Right ventricle myocardium inferior (tissue), 1 donor: ENCODE measurements at regions not wholly inside any gene's neighbourhood (a gene's known extent, or its start where the extent isn't known, plus 50 kb on each side); places are given as distances from the start of the nearest gene placed in this dataset.

Experiments used
- ATAC-seq: fragments of 200-7000 bp; cut with Tn5 transposase; one replicate; pipeline ENCODE4 v1.9.1; 2020; ENCODE audit warnings: mild to moderate bottlenecking, moderate library complexity
- DNase-seq: peaks from one replicate; pipeline ENCODE4 v3.0.0; 2021; ENCODE audit errors: missing footprints
- intact Hi-C: fragments of 100-400 bp; cut with DNase I; formaldehyde crosslinking; loops from one replicate; pipeline ENCODE4 v1.11.0; 2022
- donor health status: DM: no; HTN: yes; CAD: no; lungs with severe emphysema.

- intact Hi-C loops, result no loop called here
- ATAC-seq, result no peak
- no peak for DNase-seq
Measured at GRCh38 chr16:8305201-8305600, 285.1 kb downstream of the TMEM114 start.

- no peak for ATAC-seq
- no peak for DNase-seq
- intact Hi-C loops, result no loop called here
Measured at GRCh38 chr16:8299635-8300034, 290.7 kb downstream of the TMEM114 start.

- intact Hi-C loops, result no loop called here
- no peak for ATAC-seq
- no peak for DNase-seq
Measured at GRCh38 chr16:8295513-8296237, 294.6 kb downstream of the TMEM114 start.

- no peak for ATAC-seq
- no peak for DNase-seq
- intact Hi-C loops, result no loop called here
Measured at GRCh38 chr16:8293413-8293812, 296.9 kb downstream of the TMEM114 start.

- intact Hi-C loops, result no loop called here
Measured at GRCh38 chr16:8292271-8292670, 298.0 kb downstream of the TMEM114 start.

GRCh38 chr16:8286348-8286747 is 304.0 kb downstream of the TMEM114 start:
- DNase-seq (no peak), ATAC-seq (no peak)
- intact Hi-C loops, result no loop called here

More at GRCh38 chr16:8292271-8292670, 298.0 kb downstream of the TMEM114 start:
- DNase-seq (no peak), ATAC-seq (no peak)

- ATAC-seq, result no peak
- intact Hi-C loops, result no loop called here
- no peak for DNase-seq
Measured at GRCh38 chr16:8283195-8283594, 307.1 kb downstream of the TMEM114 start.

- intact Hi-C loops, result no loop called here
- no peak for ATAC-seq
Measured at GRCh38 chr16:8278031-8278580, 312.2 kb downstream of the TMEM114 start.

GRCh38 chr16:8271344-8271743 is 319.0 kb downstream of the TMEM114 start:
- no peak for ATAC-seq
- intact Hi-C loops, result no loop called here
- no peak for DNase-seq

More at GRCh38 chr16:8278031-8278580, 312.2 kb downstream of the TMEM114 start:
- no peak for DNase-seq

GRCh38 chr16:8262299-8262698 is 328.0 kb downstream of the TMEM114 start:
- intact Hi-C loops, result no loop called here
- DNase-seq (no peak), ATAC-seq (no peak)

- intact Hi-C loops, result no loop called here
- DNase-seq, result no peak
- no peak for ATAC-seq
Measured at GRCh38 chr16:8260140-8260539, 330.2 kb downstream of the TMEM114 start.

GRCh38 chr16:8258523-8258922 is 331.8 kb downstream of the TMEM114 start:
- DNase-seq, result no peak
- intact Hi-C loops, result no loop called here

GRCh38 chr16:8257561-8257960 is 332.8 kb downstream of the TMEM114 start:
- ATAC-seq (no peak), DNase-seq (no peak)
- intact Hi-C loops, result no loop called here

More at GRCh38 chr16:8258523-8258922, 331.8 kb downstream of the TMEM114 start:
- ATAC-seq, result no peak

- ATAC-seq (no peak), DNase-seq (no peak)
- intact Hi-C loops, result no loop called here
Measured at GRCh38 chr16:8254405-8254804, 335.9 kb downstream of the TMEM114 start.

GRCh38 chr16:8253718-8254117 is 336.6 kb downstream of the TMEM114 start:
- ATAC-seq (no peak), DNase-seq (no peak)
- intact Hi-C loops, result no loop called here

- intact Hi-C loops, result no loop called here
- ATAC-seq, result no peak
- DNase-seq, result no peak
Measured at GRCh38 chr16:8251727-8252126, 338.6 kb downstream of the TMEM114 start.

GRCh38 chr16:8251298-8251697 is 339.0 kb downstream of the TMEM114 start:
- ATAC-seq (no peak), DNase-seq (no peak)
- intact Hi-C loops, result no loop called here

GRCh38 chr16:8247993-8248392 is 342.3 kb downstream of the TMEM114 start:
- intact Hi-C loops, result no loop called here
- no peak for DNase-seq
- ATAC-seq, result no peak

GRCh38 chr16:8243981-8244380 is 346.3 kb downstream of the TMEM114 start:
- ATAC-seq (no peak), DNase-seq (no peak)
- intact Hi-C loops, result no loop called here

GRCh38 chr16:8241408-8241807 is 348.9 kb downstream of the TMEM114 start:
- DNase-seq (no peak), ATAC-seq (no peak)
- intact Hi-C loops, result no loop called here

- DNase-seq (no peak), ATAC-seq (no peak)
- intact Hi-C loops, result no loop called here
Measured at GRCh38 chr16:8239443-8239842, 350.9 kb downstream of the TMEM114 start.
